Activated T-cell treated with anti-CD3 and anti-CD28 coated beads for 4 hours (primary cell): ENCODE measurements at regions not wholly inside any gene's neighbourhood (a gene's known extent, or its start where the extent isn't known, plus 50 kb on each side); places are given as distances from the start of the nearest gene placed in this dataset.

Experiments used
- DNase-seq: peaks from one replicate; pipeline ENCODE4 v3.0.0-alpha.2; 2020

DNA sequence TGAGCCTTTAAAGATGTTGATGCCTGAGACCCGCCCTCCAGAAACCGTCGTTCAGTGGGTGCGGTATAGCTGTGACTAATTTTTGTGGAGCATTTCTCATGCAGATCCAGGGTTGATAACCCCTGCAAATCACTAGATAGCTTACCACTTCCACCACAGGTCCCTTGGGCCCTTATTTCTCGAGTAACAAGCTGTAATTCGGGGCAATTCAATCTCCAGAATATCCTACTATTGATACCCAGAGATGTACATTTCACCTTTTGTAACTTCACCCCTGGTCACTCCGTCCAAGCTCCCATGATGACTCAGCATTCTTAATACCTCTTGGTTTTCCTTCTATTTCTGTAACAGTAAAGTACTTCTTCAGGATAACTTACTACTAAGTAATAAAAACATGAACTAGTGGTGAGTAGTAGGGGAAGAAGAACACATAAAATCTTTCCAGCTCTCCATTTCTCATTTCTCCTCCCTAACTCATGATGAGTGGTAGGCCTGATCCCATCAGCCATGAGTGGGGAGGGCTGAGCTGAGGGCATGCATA, 71.9 kb upstream of the UBL3 start:
- no peak for DNase-seq

DNA sequence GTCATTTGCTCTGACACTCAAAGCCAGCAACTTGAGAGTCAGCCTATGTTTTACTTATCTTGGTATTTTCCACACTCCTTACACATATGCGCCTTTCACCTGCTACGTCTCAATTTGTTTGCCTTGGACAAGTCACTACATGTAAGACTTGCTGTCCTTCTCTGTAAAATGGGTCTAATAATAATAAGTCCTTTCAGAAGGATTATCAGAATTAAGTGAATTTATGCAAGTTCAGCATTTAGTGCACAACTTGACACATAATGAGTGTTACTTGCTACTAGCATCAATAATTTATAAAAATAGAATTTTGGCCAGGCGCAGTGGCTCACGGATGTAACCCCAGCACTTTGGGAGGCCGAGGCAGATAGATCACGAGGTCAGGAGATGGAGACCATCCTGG, 71.1 kb upstream of the UBL3 start:
- no peak for DNase-seq

DNA sequence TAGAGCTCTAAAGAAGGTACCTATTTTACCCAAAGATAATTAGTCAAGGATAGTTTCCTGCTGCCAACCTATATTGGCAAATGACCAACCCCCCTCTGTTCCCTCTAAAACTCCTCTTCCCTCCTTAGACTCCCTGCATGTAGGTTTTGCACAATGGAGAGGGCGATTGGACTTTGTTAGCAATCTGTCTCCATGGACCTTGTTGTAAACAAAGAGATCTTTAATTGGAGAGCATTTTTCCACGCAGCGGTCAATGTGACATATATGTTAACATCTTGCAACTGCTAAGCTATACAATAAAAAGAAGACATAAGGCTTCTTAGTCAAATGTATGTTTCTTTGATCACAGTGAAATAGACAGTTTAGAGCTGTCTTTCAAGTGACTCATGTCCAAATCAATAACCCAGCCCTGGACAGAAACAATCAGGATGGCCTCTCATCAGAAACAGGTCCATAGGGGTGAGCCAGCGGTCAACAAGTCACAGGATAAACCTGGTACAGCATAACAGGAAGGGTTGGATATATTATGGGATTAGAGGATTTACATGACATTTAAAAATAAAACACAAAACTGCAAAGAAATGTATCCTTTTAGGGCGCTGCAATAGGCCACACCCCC, 69.7 kb upstream of the UBL3 start:
- no peak for DNase-seq

DNA sequence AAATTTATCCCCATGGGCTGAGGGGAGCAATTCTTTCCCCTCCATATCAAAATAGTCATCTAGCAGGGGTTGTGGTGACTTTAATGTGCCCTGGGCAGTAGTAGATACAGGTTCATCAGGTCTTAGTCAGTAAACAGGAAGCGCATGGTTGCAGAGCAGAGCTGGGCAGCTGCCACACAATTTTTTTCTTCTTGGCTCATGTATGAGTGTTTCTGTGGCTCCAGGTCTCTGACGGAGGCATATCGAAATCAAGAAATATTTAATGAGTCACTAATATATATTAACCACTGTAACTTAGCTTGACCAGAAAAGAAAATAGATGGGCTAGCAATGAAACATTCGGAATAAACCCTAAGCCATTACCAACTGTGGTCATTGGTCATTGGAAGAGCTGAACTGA, 68.4 kb upstream of the UBL3 start:
- DNase-seq: no peak

DNA sequence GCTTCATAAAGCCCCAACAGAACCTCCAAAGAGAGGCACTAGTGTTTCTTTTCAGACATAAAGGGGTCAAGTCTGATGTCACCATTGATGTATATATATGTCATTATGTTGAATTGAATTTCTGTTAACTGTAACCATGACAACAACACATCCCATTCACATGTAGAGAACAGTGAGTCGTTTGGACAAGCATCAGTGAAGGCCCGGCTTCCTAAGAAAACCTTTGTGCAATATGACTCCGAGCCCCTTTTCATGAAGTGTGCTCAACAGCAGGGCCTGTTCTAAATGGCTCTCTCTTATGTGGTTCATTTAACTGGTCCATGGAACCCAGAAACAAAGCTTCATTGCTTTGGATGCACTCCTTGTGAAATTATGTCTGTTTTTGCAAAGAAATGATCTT, 67.2 kb upstream of the UBL3 start:
- DNase-seq: no peak

DNA sequence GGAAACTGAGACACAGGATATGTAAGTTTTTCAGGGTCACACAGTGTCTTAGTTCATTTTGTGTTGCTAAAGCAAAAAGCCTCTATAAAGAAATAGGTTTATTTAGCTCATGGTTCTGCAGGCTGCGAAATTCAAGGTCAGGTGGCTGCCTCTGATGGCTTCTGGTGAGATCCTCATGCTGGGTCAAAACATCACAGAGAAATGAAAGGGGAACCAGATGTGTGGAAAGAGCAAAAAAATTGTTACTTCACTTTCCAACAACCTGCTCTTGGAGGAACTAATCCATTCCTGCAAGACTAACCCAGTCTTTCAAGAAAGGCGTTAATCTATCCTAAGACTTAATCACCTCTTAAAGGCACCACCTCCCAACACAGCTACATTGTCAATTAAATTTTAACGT, 64.2 kb upstream of the UBL3 start:
- DNase-seq: no peak

DNA sequence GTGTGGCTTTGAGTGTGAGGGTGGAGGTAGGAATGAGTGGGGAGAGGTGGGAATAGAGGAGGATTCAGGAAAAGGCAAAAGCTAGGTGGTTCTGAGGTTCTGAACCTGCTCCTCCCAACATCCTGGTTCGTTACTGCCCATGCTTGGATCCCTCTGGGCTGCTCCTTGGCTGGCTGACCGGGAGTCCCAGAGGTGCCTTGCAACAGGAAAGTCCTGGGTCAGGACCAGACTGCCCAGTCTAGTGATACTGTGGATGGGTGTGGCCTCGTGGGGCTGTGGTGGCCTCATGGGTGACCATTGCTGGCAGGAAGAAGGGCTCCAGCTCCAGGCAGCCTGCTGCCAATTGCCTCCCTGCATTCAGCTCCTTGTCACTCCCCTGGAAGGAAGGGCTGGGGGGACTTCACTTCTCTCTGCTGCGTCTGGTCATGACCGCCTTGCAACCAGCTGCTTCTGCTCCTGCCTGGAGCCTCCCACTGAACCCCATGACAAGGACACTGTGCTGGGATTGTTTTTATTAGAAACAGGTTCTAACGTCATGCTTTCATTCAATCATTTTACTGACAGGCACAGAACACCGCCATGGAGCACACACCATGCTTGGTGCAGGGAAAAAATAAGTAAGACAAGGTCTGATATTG, 61.5 kb upstream of the UBL3 start:
- no peak for DNase-seq

DNA sequence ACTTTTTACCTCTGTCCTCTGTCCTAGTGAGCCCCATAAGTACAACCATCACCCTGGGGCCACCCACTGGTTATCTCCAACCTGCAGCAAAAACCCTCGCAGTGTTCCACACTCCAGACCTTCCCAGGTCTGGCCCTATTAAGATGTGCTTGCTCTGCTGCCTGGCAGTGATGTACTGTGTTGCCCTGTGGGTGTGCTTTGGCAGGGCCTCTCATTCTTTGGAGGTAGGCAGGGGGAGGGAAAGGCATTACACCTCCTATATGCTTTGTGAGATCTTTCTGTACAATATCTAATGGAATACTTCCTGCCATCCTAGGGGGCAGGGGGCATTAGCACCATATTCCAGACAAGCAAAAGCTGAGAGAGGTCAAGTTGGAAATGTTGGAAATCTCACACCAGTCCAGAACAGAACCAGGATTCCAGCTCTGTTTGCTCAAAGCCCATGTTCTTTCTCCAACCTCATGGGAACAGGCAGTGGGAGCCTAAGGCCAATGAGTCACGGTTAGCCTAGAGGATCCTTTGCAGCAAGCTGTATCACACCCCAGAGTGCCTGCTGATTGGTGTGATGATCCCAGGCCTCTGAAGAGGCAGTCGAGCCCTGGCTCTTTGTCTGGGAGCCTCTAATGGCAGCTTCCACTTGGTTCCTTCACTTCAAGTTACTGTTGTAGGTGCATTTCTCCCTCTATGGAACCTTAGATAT, 59.7 kb upstream of the UBL3 start:
- DNase-seq: no peak

DNA sequence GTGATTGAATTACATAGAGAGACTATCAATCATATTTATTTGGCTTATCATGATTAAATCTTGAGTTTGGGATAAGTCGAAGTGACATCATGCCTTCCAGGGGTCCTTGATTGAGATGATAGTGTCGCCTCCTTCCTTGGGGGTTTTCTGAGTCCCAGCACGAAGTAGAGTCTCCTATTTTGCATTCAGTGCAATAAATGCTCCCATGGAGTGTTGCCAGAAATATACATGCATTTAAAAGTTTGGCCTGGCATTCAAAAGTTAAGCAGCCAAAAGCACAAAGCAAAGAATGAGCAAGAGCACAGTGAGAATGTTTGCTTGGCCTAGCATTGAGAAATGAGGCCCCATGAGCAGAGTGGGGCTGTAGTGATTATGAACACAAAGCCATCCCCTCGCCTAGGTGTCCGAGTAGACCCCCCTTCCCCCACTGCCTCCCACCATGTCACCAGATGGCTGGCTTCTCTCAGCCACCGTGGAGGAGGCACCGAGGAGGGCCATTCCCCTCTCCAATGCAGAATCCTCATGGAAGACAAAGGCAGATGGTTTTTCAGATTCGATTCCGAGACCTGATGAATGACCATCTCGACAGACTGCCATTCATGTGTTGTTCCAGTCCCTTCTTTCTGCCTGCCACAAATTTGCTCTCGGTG, 58.8 kb upstream of the UBL3 start:
- DNase-seq: no peak

DNA sequence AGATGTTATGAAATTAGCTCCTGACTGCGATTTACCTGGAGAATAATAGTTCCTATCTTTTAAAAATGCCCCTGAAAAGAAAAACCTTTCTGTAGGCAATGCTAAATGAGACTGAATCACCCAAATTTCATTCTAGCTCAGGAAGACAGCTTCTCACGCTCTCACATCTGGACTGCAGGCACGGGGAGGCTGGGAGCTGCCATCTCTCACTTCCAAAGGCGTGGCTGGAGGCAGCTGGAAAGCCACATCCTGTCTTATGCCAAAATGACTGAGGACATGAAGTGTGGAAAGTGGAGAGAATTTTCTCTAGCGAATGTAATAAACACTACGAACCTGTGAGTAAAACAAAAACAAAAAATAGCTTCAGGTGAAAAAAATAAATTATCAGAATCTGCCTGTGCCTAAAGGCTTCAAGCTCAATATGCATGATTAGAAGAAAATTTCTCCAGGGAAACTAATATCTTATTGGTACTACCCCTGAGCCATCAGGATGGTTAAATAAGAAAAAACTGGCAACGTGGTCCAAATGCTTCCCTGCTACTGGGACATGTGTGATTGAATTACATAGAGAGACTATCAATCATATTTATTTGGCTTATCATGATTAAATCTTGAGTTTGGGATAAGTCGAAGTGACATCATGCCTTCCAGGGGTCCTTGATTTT, 58.1 kb upstream of the UBL3 start:
- no peak for DNase-seq

DNA sequence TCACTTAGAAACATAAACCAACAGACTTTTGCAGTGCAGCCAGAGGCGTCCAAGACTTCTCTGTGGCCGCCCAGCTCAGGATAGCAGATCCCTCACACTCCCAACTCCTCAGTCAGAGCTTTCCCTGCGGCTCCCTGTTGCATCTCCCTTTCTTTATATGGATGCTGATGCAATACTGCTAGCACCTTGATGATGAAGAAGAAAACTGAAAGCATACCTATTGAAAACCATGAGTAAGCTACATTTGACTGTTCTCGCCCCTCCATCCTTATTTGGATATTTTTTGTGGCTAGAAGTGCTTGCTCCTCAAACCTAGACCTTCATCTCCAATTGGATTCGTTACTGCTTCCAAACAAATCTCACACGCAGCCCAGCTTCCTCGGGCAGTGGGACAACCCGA, 57.3 kb upstream of the UBL3 start:
- DNase-seq: no peak

DNA sequence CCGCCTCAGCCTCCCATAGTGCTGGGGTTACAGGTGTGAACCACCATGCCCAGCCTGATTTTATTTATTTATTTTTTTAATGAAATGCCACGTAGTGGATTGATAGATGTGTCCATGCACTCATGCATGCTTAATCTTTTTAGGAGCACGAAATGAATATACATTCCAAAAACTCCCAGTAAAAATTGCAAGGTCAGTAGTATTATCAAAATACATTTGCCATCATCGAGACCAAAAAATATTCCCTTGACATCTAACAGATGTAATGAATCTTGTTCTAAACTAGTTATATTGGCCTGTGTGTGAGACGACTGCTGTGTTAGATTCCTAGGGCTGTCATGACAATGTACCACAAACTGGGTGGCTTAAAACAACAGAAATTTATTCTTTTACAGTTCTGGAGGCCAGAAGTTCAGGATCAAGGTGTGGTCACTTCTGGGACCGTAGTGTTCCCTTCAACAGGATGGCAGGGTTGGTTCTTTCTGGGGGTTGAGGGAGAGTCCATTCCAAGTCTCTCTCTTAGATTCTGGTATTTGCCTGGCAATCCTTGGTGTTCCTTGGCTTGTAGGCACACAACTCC, 56.1 kb upstream of the UBL3 start:
- DNase-seq: no peak

DNA sequence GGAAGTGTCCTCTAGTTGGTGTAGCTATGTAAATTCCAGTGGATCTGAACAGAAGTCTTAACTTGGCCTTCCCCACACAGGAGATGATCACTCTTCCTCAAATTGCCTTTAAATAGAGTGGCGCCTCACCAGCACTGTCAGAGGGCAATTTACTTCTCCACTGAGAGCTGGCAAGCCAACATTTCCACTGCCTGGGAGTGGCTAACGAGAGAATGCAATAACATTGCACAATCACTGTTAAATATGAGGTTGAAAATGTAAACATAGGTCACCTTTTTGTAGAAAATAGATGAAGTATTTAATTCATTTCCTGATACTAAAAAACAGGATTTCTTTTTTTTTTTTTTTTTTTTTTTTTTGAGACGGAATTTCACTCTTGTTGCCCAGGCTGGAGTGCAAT, 55.4 kb upstream of the UBL3 start:
- DNase-seq: no peak

DNA sequence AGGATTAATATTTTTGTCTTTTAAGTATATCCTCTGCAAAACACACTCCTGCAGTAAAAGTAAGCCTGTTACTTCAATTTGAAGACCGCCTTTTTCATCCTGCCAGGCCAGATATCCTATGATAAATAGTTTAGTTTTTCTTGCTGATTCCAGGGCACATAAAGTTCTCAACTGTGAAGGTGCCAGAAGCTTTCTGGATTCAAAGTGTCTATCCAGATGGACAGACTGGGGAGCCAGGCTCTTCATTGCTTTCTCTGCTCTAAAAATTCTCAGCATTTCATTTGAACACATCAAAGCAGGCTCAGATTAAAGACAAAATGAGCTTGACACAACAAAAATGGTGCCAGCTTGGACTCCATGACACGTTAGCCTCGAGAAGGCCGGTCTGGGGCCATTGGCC, 53.6 kb upstream of the UBL3 start:
- DNase-seq: no peak

DNA sequence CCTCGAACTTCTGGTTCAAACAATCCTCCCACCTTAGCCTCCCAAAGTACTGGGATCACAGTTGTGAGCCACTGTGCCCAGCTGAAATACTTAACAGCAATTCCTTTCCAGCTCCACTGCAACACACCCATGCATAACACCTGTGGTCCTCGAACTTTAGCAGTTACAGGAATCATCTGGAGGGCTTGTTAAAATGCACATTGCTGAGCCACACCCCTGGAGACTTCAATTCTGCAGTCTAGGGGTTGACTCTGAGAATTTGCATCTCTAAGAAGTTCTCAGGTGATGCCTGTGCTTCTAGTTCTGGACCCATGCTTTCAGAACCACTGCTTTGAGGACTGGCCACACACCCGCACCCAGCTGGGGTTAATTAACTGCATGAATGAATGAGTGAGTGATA, 53.1 kb upstream of the UBL3 start:
- DNase-seq: no peak

DNA sequence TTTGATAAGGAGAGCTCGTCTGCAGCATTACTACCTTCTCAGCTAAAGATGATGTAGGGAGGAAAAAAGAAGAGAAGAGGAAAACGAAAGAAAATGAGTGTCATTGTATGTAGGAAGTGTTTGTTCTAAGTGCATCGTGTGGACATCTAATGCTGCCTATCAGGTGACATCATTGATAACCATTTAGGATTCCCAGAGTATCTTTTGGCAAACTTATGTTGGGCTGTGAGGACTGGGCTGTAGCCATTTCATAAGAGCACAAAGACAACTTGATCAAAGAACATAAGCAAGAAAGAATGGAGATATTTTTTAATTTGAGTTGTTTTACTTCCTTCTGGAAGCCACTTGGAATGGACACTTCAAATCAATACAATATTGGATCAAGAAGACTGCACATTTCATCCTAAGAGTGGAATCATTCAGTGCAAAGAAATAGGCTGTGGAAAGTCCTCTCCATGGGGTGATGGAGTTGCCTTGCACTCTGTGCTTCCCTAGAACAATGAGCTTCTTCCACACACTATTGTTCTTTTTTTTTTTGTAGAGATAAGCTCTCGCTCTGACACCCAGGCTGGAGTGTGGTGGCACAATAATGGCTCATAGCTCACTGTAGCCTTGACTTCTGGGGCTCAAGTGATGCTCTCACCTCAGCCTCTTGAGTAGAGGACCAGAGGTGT, 52.4 kb upstream of the UBL3 start:
- no peak for DNase-seq

DNA sequence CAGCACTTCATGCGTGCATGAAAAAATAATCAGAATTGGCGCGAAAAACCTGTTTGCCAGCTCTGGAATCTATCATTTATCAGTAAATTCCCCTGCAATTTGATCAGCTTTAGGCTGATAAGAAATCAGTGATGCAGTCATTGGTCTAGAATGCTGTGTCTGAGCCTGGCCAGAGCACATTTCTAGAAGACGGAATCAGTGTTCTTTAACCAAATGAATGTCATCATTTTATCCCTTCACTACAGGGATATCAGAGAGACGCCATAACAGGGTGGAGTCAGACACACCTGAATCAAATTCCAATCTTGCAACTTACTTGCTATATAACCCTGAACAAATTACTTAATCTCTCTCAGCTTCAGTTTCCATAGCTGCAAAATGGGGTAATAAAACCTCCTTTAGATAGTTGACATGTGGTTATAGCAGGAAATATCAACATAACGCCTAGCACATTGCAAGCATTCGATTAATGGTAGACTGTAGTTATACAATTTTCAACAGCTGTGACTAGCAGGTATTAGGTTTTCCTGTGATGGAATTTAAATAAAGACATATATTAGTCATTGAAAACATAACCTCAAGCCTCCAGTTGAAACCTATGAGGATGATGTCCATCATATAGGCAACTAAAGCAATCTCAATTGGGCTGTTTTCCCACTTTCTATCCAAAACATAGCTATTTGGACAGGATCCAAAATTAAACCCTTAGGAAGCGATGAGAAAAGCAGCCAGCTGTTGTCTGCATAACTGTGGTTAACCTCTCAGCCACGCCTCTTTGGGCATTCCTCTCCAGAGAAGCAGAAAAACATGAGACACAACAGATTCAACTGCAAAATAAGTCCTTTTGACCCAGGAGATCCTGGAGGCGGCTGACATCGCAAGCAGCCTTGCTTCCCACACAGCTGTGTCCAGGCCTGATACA, 51.6 kb upstream of the UBL3 start:
- DNase-seq: peak; percentile 9
